Prostate gland (tissue), 2 donors: ENCODE measurements at regions not wholly inside any gene's neighbourhood (a gene's known extent, or its start where the extent isn't known, plus 50 kb on each side); places are given as distances from the start of the nearest gene placed in this dataset.

Source experiments
- CTCF ChIP-seq, 4 experiments: fragments of 200-600 bp in 2 of 4; fragments of 450-650 bp in 2 of 4; sonication (generic) in 2 of 4; IDR thresholded peaks; 1 replicate in 3 of 4; 2 replicates in 1 of 4; pipeline ENCODE4 v1.5.1; 2016 to 2019; ENCODE audit warnings: antibody characterized with exemption in 4 of 4, mild to moderate bottlenecking in 2 of 4, moderate library complexity in 2 of 4
- POLR2A ChIP-seq: fragments of 450-650 bp; IDR thresholded peaks from one replicate; pipeline ENCODE4 v1.6.1; 2016; ENCODE audit warnings: antibody characterized with exemption, mild to moderate bottlenecking

DNA sequence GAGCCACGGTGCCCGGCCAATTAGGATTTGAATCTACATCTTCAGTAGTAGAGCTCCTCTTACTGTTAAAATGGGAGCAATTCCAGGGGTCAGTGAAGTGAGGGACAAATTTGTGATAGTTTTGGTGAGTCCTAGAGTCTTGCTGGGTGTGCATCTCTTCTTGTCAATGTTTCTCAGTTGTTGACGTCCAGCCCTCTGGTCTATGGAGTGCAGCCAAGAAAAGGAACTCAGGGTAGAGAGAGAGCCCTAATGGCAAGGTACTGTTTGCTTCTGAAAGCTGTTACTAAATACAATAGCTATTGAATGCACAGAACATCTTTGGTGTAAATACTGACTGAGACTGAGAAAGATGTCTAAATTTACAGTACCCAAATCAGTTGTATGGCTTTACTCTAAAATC lies 282.5 kb upstream of the SALL1 start:
- TF ChIP-seq CTCF (IDR thresholded peaks at IDR 0.05): no peak
- no peak for TF ChIP-seq POLR2A
